Transverse colon (tissue), 4 donors: ENCODE measurements at regions not wholly inside any gene's neighbourhood (a gene's known extent, or its start where the extent isn't known, plus 50 kb on each side); places are given as distances from the start of the nearest gene placed in this dataset.

Experiments used
- DNase-seq: peaks from one replicate; pipeline ENCODE4 v3.0.0-alpha.2; 2019
- H3K27ac ChIP-seq, 4 donors: fragments of 200-600 bp; sonication (generic); 2 replicates each; pipeline ENCODE4 v1.5.1; 2016 to 2018; ENCODE audit warnings: inconsistent platforms in 4 of 4
- H3K27me3 ChIP-seq: fragments of 200-600 bp; sonication (generic); 2 replicates; pipeline ENCODE4 v1.5.1; 2017; ENCODE audit warnings: inconsistent platforms
- H3K36me3 ChIP-seq, 4 donors: fragments of 200-600 bp; sonication (generic); 2 replicates each; pipeline ENCODE4 v1.5.1; 2017 to 2019; ENCODE audit warnings: inconsistent platforms in 4 of 4
- H3K4me1 ChIP-seq, 4 donors: fragments of 200-600 bp; sonication (generic); 2 replicates each; pipeline ENCODE4 v1.5.1; 2017 to 2020; ENCODE audit warnings: inconsistent platforms in 4 of 4
- H3K4me3 ChIP-seq, 4 donors: fragments of 200-600 bp; sonication (generic); 1 replicate in 1 of 4; 2 replicates in 3 of 4; pipeline versions ENCODE4 v1.5.1 to v1.6.1; 2017 to 2019; ENCODE audit warnings: inconsistent platforms in 4 of 4
- H3K9me3 ChIP-seq, 2 donors: fragments of 200-600 bp; sonication (generic); 2 replicates each; pipeline ENCODE4 v1.5.1; 2017 to 2019; ENCODE audit warnings: inconsistent platforms in 2 of 2
- EP300 ChIP-seq: sonication (generic); formaldehyde crosslinking; IDR thresholded peaks from one replicate; pipeline ENCODE4 v1.6.1; 2017; ENCODE audit warnings: antibody characterized with exemption, low read depth
- POLR2A ChIP-seq: fragments of 450-650 bp; IDR thresholded peaks from one replicate; pipeline ENCODE4 v1.6.1; 2016; ENCODE audit warnings: antibody characterized with exemption, mild to moderate bottlenecking, moderate library complexity
- POLR2AphosphoS5 ChIP-seq, 3 donors: sonication (generic); formaldehyde crosslinking; IDR thresholded peaks; one replicate each; pipeline ENCODE4 v1.6.1; 2016; ENCODE audit warnings: antibody characterized with exemption in 3 of 3
- WGBS, 2 donors: methylation state at CpG; one replicate each; pipeline ENCODE4 v1.1.5; 2018; ENCODE audit warnings: low coverage in 1 of 2; 5-methylcytosine and 5-hydroxymethylcytosine counted together
- in situ Hi-C, 4 donors: fragments of 200-750 bp; cut with MboI; loops; one replicate each; pipeline versions ENCODE4 v1.15.0 to v1.15.1; 2017; ENCODE audit warnings: low sequenced_read_pairs in 3 of 4, low pct_ligation_motif_present in 1 of 4, low pct_unique_long_range_greater_than_20kb in 1 of 4
- intact Hi-C: fragments of 100-400 bp; cut with DNase I; formaldehyde crosslinking; loops from one replicate; pipeline ENCODE4 v1.15.1; 2023; ENCODE audit warnings: low total_unique reads
- TF ChIP-seq, protein P1 (sequence below), 5 experiments: fragments of 200-600 bp in 3 of 5; fragments of 450-650 bp in 2 of 5; sonication (generic) in 3 of 5; IDR thresholded peaks; 1 replicate in 2 of 5; 2 replicates in 3 of 5; pipeline ENCODE4 v1.5.1; 2016 to 2017; ENCODE audit warnings: antibody characterized with exemption in 5 of 5, inconsistent platforms in 3 of 5, mild to moderate bottlenecking in 2 of 5, moderate library complexity in 1 of 5

- Histone ChIP-seq H3K4me3 (no peak overlapping the region), H3K4me1 (no peaks in the 10 kb centered on the region), H3K27me3 (peaks cover 25% of the 10 kb centered on the region), H3K9me3 (no peaks in the 10 kb centered on the region), H3K36me3 (no peaks in the 10 kb centered on the region), H3K27ac (no peak overlapping the region)
- WGBS, 2 donors = 39 to 50% methylated on average over 2 of the region's 2 CpGs
- in situ Hi-C loops = no loop called here
- TF ChIP-seq EP300 (no peak), POLR2AphosphoS5 (IDR thresholded peaks at IDR 0.05) (no peak), POLR2A (no peak)
- TF ChIP-seq, protein P1, sequence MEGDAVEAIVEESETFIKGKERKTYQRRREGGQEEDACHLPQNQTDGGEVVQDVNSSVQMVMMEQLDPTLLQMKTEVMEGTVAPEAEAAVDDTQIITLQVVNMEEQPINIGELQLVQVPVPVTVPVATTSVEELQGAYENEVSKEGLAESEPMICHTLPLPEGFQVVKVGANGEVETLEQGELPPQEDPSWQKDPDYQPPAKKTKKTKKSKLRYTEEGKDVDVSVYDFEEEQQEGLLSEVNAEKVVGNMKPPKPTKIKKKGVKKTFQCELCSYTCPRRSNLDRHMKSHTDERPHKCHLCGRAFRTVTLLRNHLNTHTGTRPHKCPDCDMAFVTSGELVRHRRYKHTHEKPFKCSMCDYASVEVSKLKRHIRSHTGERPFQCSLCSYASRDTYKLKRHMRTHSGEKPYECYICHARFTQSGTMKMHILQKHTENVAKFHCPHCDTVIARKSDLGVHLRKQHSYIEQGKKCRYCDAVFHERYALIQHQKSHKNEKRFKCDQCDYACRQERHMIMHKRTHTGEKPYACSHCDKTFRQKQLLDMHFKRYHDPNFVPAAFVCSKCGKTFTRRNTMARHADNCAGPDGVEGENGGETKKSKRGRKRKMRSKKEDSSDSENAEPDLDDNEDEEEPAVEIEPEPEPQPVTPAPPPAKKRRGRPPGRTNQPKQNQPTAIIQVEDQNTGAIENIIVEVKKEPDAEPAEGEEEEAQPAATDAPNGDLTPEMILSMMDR (IDR thresholded peaks at IDR 0.05) = no peak
- DNase-seq = no peak
- intact Hi-C loops = no loop called here
These were observed 621.2 kb upstream of the SLC35B3 start for GRCh38 chr6:9056556-9056955.

DNA sequence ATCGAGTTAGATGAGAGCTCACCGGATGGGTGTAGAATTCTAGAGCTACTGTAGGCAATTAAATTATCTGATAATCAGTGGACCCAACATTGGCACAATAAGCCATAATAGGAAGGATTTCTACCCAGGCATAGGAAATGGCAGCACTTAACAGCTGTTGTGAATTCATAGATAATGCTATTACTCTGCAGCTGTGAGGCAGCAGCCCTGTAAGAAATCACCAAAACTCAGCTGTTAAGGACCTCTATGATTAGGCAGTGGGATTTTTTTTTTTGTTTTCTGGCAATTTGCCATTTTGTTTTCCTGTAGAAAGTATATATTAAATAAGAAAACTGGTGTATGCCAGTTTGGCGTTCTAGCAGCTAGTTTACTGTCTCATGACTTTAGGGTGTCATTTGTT is 609.1 kb upstream of the SLC35B3 start:
- WGBS, 2 donors = 75 to 87% methylated on average over 2 to 3 of the region's 3 CpGs
- intact Hi-C loops = no loop called here
- H3K4me3 ChIP-seq = no peak overlapping the region

GRCh38 chr6:9040718-9041117 is 605.4 kb upstream of the SLC35B3 start:
- WGBS, 2 donors = 100% methylated on average over 26 of the region's 36 CpGs; no CpG with 5 or more reads in 1 of the 2 donors
- intact Hi-C loops = no loop called here
- no peak for TF ChIP-seq POLR2AphosphoS5 (IDR thresholded peaks at IDR 0.05)
- TF ChIP-seq, protein P1 (IDR thresholded peaks at IDR 0.05) = no peak
- no peak for TF ChIP-seq EP300
- no peak for TF ChIP-seq POLR2A
- DNase-seq = no peak
- no peaks in the 10 kb centered on the region for H3K4me1 ChIP-seq
- H3K9me3 ChIP-seq = no peaks in the 10 kb centered on the region
- no peaks in the 10 kb centered on the region for H3K27me3 ChIP-seq
- H3K4me3 ChIP-seq = no peak overlapping the region
- no peak overlapping the region for H3K27ac ChIP-seq
- in situ Hi-C loops = no loop called here
- H3K36me3 ChIP-seq = no peaks in the 10 kb centered on the region

More for the DNA sequence above, 609.1 kb upstream of the SLC35B3 start:
- Histone ChIP-seq H3K9me3 (no peaks in the 10 kb centered on the region), H3K27me3 (no peaks in the 10 kb centered on the region), H3K36me3 (no peaks in the 10 kb centered on the region), H3K27ac (no peak overlapping the region), H3K4me1 (no peaks in the 10 kb centered on the region)
- TF ChIP-seq POLR2A = no peak
- TF ChIP-seq, protein P1 (IDR thresholded peaks at IDR 0.05) = no peak
- TF ChIP-seq POLR2AphosphoS5 (IDR thresholded peaks at IDR 0.05) = no peak
- TF ChIP-seq EP300 = no peak
- no peak for DNase-seq
- in situ Hi-C loops = no loop called here

DNA sequence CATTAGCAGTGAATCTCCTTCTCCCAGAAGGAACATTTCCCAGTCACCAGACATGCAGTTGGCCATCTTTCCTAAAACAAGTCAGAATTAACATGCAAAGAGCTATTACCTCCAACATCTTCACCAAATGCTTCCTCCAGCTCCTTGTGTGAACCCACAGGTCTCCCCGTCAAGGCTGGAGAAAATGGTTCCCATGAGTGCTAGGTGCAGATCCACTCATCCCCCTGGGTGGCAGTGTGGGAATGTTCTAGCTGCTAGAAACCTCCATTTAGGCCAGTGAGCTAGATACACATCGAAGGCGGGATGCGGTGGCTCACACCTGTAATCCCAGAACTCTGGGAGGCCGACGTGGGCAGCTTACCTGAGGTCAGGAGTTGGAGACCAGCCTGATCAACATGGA is 603.9 kb upstream of the SLC35B3 start:
- in situ Hi-C loops = no loop called here
- DNase-seq = no peak
- Histone ChIP-seq H3K36me3 (no peaks in the 10 kb centered on the region), H3K27ac (no peak overlapping the region), H3K9me3 (no peaks in the 10 kb centered on the region), H3K4me1 (no peaks in the 10 kb centered on the region), H3K27me3 (no peaks in the 10 kb centered on the region), H3K4me3 (no peak overlapping the region)
- no peak for TF ChIP-seq POLR2A
- TF ChIP-seq, protein P1 (IDR thresholded peaks at IDR 0.05) = no peak
- TF ChIP-seq EP300 = no peak
- no peak for TF ChIP-seq POLR2AphosphoS5 (IDR thresholded peaks at IDR 0.05)
- whole genome bisulfite sequencing, 2 donors = 89% methylated on average over 6 of the region's 6 CpGs; no CpG with 5 or more reads in 1 of the 2 donors
- intact Hi-C loops = no loop called here
